ENCODE measurements at regions not wholly inside any gene's neighbourhood (a gene's known extent, or its start where the extent isn't known, plus 50 kb on each side); places are given as distances from the start of the nearest gene placed in this dataset.

DNA sequence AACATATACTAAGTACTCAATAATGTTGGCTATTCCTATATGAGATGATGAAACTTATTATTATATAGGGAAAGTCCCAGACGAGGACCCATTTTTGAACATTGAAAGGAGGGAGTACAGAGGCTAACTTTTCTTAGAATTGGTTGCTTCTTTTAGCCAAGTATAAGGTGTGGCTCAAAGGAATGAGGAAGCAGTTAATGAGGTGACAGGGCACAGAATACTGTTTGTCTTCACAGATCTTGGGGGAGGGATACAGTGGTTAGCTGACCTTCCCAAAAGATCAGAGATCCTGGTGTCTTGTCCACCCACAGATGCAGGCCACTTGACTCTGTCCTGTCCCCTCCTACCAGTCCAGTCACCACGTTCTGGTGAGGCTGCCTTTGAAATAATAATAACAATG is 67.8 kb upstream of the EPB41L1 start:
- DNase-seq (no peak), ATAC-seq (ENCODE audit: low FRiP score in 2 of 2) (peak; percentile 58 to 60)
- TF ChIP-seq POLR2AphosphoS5 (IDR thresholded peaks at IDR 0.05) (no peak), POLR2A (IDR thresholded peaks at IDR 0.05) (no peak)
- TF ChIP-seq, protein P1, sequence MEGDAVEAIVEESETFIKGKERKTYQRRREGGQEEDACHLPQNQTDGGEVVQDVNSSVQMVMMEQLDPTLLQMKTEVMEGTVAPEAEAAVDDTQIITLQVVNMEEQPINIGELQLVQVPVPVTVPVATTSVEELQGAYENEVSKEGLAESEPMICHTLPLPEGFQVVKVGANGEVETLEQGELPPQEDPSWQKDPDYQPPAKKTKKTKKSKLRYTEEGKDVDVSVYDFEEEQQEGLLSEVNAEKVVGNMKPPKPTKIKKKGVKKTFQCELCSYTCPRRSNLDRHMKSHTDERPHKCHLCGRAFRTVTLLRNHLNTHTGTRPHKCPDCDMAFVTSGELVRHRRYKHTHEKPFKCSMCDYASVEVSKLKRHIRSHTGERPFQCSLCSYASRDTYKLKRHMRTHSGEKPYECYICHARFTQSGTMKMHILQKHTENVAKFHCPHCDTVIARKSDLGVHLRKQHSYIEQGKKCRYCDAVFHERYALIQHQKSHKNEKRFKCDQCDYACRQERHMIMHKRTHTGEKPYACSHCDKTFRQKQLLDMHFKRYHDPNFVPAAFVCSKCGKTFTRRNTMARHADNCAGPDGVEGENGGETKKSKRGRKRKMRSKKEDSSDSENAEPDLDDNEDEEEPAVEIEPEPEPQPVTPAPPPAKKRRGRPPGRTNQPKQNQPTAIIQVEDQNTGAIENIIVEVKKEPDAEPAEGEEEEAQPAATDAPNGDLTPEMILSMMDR (IDR thresholded peaks at IDR 0.05), result no peak
- peaks cover 2 to 25% (median 14%) of the 10 kb centered on the region in 4 donors for H3K4me1 ChIP-seq
- no peaks in the 10 kb centered on the region for H3K9me3 ChIP-seq
- peaks cover 0 to under 1% (median 0%) of the 10 kb centered on the region in 4 donors for H3K27me3 ChIP-seq
- H3K27ac ChIP-seq, result peak overlapping the region in 2 of 4 donors; percentile 73 to 75
- 25 to 30% methylated on average over 2 of the region's 2 CpGs for WGBS, 2 donors
- no peaks in the 10 kb centered on the region for H3K36me3 ChIP-seq
- H3K4me3 ChIP-seq, result no peak overlapping the region

DNA sequence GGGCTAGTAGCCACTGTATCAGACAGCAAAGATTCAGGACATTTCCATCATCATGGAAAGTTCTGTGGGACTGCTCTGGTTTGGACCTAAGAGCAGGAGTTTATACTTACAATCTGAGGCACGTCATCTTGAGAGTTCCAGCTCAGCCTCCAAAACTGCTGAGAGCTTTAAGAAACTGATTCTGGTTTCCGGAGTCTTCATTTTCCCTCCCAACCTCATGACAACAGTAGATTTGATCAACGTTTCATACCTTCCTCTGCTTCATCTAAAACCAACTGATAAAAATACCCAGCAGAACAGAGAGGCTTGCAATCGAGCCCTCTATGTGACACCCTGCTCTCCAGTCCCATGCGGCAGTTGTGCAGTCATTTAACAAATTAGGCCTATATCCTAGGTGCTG is 64.3 kb upstream of the EPB41L1 start:
- H3K27ac ChIP-seq, result no peak overlapping the region
- TF ChIP-seq EP300 (IDR thresholded peaks at IDR 0.05), result no peak
- TF ChIP-seq, protein P1 (IDR thresholded peaks at IDR 0.05), result no peak
- TF ChIP-seq POLR2A (IDR thresholded peaks at IDR 0.05), result no peak
- TF ChIP-seq POLR2AphosphoS5 (IDR thresholded peaks at IDR 0.05), result no peak
- 91 to 96% methylated on average over 5 of the region's 5 CpGs for WGBS, 2 donors

DNA sequence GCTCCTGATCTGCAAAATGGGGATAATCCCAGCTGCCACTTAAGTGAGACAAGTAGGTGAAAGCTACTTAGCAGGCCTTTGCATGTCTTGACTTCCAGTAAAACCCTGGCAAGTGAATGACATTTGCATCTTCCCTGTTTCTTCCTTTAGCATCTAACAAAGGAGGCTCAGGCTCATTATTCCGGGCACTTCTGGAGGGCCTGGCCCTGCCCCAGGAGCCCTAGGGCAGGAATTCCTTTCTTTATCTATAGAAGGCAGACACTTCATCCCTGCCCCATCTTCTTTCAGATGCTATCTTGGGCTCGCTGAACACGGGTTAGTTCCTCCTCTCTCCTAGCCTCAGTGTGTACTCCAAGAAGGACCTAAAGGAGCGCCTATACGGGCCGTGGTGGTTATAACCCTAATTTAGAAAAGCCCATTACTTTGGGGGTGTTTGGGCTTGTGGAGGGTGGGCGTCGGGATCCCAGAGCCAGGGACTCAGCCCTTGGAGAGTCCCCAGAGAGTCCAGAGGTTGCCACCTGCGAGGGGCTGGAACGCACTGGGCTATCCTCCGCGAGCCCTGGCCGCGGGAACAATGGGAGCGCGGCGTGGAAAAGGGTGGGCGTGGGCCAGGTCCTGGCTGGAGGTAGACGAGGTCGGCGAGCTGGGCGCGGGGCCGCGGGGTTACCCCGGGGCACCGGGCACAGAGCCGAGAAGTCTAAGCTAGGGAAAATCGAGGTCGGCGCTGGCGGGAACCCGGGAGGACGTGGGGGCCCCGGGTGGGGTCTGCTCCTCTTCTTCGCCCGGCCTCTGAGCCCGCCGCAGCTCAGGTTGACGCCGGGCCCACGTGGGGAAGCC is 62.8 kb upstream of the EPB41L1 start:
- peak in 1 of 2 donors; percentile 7 for ATAC-seq (ENCODE audit: low FRiP score in 2 of 2)
- Histone ChIP-seq H3K27ac (peak overlapping the region in 3 of 4 donors; percentile 70 to 79 (median 72)), H3K36me3 (no peaks in the 10 kb centered on the region), H3K4me3 (peak overlapping the region; percentile 36 to 79 (median 66)), H3K4me1 (peaks cover 11 to 54% (median 34%) of the 10 kb centered on the region in 4 donors), H3K9me3 (no peaks in the 10 kb centered on the region), H3K27me3 (peaks cover 0 to 7% (median 4%) of the 10 kb centered on the region in 4 donors)
- no peak for DNase-seq
- TF ChIP-seq, protein P1 (IDR thresholded peaks at IDR 0.05), result no peak
- TF ChIP-seq POLR2AphosphoS5 (IDR thresholded peaks at IDR 0.05), result no peak
- no peak for TF ChIP-seq EP300 (IDR thresholded peaks at IDR 0.05)
- no peak for TF ChIP-seq POLR2A (IDR thresholded peaks at IDR 0.05)
- WGBS, 2 donors, result 10 to 25% methylated on average over 18 to 34 of the region's 42 CpGs

More for the DNA sequence above, 64.3 kb upstream of the EPB41L1 start:
- no peak overlapping the region for H3K4me3 ChIP-seq
- no peaks in the 10 kb centered on the region for H3K36me3 ChIP-seq
- peaks cover 15 to 54% (median 36%) of the 10 kb centered on the region in 4 donors for H3K4me1 ChIP-seq
- no peaks in the 10 kb centered on the region for H3K9me3 ChIP-seq
- ATAC-seq (ENCODE audit: low FRiP score in 2 of 2) (no peak), DNase-seq (no peak)
- peaks cover 0 to 7% (median 4%) of the 10 kb centered on the region in 4 donors for H3K27me3 ChIP-seq

DNA sequence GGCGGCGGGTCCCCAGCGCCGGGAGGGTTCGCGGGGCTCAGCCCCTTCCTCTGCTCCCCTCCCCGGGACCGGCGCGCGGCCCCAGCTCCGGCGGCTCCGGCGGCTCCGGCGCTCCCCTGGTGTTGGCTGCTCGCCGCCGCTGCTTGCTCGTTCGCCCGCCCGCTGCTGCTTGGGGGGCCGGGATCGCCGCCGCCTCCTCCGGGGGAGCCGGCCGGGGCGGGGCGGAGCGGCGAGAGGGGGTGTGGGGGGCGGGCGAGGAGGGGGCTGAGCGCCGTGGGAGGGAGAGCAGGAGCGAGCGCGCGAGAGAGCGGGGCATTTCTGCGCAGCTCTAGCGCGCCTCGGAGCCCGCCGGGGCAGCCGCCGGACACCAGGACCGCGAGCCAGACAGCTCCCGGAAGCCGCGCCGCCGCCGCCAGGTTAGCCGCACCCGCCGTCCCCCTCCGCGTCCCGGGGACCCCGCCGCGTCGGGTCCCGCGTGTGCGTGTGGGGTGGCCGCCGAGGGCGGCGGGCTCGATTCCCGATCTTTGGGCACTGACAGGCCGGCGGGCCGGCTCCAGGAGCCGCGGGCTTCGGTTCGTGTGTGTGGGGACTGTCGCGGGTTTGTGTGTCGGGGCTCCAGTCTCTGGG is 62.0 kb upstream of the EPB41L1 start:
- H3K4me1 ChIP-seq, result peaks cover 13 to 61% (median 38%) of the 10 kb centered on the region in 4 donors
- no peaks in the 10 kb centered on the region for H3K36me3 ChIP-seq
- ATAC-seq (ENCODE audit: low FRiP score in 2 of 2), result peak in 1 of 2 donors; percentile 73
- peak overlapping the region; percentile 36 to 79 (median 66) for H3K4me3 ChIP-seq
- TF ChIP-seq POLR2A (IDR thresholded peaks at IDR 0.05), result peak in 1 of 4 donors; percentile 35
- no peak for TF ChIP-seq EP300 (IDR thresholded peaks at IDR 0.05)
- no peaks in the 10 kb centered on the region for H3K9me3 ChIP-seq
- H3K27ac ChIP-seq, result peak overlapping the region; percentile 31 to 79 (median 71)
- WGBS, 2 donors, result 0% methylated on average over 15 of the region's 89 CpGs; no CpG with 5 or more reads in 1 of the 2 donors
- DNase-seq, result peak in 1 of 2 donors; percentile 93
- H3K27me3 ChIP-seq, result peaks cover 0 to 7% (median 4%) of the 10 kb centered on the region in 4 donors

Data from upper lobe of left lung (tissue), 6 donors.